ENCODE measurements at regions not wholly inside any gene's neighbourhood (a gene's known extent, or its start where the extent isn't known, plus 50 kb on each side); places are given as distances from the start of the nearest gene placed in this dataset.

DNA sequence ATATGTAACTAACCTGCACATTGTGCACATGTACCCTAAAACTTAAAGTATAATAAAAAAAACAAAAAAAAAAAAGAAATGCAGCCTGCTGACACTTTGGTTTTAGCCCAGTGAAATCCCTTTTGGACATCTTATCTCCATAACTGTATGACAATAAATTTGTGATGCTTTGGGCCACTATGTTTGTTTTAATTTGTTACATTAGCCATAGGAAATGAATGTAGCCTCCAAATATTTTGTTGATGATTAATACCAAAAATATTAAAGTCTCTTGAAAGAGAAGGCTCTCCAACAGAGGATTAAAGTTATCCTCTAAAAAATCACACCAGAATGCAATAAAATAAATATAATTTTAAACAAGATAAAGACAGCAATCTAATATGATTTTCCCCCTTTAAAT, 852.7 kb upstream of the SLIT2 start:
- TF ChIP-seq, protein P1, sequence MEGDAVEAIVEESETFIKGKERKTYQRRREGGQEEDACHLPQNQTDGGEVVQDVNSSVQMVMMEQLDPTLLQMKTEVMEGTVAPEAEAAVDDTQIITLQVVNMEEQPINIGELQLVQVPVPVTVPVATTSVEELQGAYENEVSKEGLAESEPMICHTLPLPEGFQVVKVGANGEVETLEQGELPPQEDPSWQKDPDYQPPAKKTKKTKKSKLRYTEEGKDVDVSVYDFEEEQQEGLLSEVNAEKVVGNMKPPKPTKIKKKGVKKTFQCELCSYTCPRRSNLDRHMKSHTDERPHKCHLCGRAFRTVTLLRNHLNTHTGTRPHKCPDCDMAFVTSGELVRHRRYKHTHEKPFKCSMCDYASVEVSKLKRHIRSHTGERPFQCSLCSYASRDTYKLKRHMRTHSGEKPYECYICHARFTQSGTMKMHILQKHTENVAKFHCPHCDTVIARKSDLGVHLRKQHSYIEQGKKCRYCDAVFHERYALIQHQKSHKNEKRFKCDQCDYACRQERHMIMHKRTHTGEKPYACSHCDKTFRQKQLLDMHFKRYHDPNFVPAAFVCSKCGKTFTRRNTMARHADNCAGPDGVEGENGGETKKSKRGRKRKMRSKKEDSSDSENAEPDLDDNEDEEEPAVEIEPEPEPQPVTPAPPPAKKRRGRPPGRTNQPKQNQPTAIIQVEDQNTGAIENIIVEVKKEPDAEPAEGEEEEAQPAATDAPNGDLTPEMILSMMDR (IDR thresholded peaks at IDR 0.05; ENCODE audit: low read depth, low read length) = no peak
- DNase-seq (ENCODE audit: extremely low read depth, low read depth) = no peak

DNA sequence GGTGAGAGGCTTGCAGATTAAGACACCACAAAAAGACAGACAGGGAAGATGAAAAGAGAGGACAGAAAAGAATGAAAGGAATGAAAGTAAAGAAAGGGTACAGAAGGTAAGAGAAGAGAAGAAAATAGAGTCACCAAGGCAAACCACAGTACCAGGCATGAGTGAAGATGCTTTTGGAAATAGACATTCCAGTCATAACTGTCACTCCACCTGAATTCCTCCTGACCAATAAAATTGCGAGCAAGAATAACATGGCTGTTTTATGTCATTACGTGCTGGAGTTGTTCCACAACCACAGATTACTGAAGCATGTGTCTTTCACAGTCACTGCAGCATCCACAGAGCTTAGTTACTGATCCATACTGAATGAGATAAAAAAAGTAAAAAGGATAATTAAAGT, 864.9 kb upstream of the SLIT2 start:
- no peak for DNase-seq (ENCODE audit: extremely low read depth, low read depth)
- TF ChIP-seq, protein P1 (IDR thresholded peaks at IDR 0.05; ENCODE audit: low read depth, low read length) = no peak

DNA sequence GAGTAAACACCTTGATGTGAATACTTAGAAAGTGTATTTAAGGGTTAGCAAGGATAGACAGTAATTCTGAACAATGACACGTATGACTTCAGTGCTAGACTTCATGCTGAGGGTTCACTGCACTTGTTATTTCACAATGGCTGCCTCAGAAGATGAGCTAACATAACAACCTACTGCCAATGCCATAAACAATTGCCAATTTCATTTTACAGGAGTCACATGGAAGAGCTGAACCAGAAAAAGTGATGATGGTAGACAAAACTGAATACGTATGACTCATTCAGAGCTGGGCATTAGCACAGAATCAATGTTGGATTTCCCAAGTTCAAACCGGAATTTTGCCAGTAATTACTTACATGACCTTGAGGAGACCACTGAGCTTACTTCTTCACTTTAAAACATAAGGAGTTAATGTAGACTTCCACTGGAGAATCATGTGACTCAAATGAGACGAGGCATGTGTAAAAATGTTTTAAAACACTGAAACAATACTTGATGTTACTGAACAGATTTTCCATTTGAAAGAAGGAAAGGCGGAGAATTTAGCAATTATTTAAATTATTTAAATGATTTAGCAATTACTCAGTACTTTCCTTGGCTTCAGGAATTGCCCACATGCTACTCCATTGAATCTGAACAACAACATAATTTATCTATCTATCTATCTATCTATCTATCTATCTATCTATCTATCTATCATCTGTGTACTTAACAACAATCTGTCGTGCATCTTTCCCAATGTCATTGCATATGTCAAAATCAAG, 868.5 kb upstream of the SLIT2 start:
- peak; percentile 87 for DNase-seq (ENCODE audit: extremely low read depth, low read depth)
- TF ChIP-seq, protein P1 (IDR thresholded peaks at IDR 0.05; ENCODE audit: low read depth, low read length) = no peak

DNA sequence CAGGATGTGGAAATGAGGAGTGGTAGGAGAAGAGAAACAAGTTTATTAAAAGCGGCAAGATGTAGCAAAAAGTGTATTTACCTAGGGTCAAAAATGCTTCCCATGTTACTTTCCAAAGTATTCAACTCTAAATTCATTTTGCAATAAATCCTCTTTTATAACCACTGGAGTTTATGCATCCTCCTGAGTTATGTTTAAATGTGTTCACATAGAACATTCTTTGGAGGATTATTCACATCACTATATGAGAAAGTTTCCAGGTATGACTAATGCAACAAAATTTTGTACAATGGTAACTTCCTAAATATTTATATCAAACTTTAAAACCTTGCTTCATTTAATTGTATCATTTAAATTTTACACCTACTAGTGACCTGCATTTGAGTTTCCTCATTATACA, 870.6 kb upstream of the SLIT2 start:
- DNase-seq (ENCODE audit: extremely low read depth, low read depth) = no peak
- TF ChIP-seq, protein P1 (IDR thresholded peaks at IDR 0.05; ENCODE audit: low read depth, low read length) = no peak

DNA sequence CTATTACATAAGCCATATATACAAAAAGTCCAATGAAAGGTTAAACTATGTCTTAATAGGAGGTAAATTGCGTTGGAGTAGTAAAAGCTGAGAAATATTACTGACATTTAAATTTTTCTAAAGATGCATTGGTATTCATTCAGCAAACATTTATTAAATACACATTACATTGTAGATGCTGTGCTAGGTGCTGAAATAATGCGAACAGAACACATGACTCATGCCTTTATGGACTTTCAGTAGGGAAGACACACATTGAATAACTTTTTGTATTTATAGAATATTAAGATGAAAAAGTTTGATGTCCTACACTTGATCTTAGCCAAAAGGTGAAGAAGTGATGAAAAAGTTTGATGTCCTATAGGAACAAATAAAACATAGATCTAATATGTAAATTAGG, 871.1 kb upstream of the SLIT2 start:
- no peak for DNase-seq (ENCODE audit: extremely low read depth, low read depth)
- TF ChIP-seq, protein P1 (IDR thresholded peaks at IDR 0.05; ENCODE audit: low read depth, low read length) = no peak

DNA sequence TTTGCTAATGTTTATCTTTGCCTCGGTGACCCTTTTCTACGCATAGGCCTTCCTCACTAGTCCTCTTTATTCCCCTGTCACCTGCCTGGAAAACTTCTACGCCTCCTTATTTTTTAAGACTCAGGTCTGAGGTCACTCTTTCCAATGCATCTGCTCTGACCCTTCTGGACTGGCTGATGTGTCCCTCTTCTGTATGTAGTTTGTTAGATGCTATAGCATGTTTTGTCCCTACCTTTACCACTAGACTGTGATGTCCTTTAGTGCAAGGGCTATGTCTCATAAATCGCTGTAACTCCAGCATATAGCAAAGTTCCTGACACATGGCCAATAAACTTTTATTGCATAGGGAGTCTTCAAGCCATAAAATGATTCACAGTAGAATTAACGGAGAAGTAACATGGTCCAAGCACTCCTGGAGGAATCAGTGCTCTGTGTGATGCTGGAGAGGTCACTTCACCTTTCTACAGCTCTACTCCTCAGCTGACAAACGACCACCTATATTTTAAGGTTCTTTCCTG, 872.5 kb upstream of the SLIT2 start:
- DNase-seq (ENCODE audit: extremely low read depth, low read depth) = no peak
- TF ChIP-seq, protein P1 (IDR thresholded peaks at IDR 0.05; ENCODE audit: low read depth, low read length) = no peak

DNA sequence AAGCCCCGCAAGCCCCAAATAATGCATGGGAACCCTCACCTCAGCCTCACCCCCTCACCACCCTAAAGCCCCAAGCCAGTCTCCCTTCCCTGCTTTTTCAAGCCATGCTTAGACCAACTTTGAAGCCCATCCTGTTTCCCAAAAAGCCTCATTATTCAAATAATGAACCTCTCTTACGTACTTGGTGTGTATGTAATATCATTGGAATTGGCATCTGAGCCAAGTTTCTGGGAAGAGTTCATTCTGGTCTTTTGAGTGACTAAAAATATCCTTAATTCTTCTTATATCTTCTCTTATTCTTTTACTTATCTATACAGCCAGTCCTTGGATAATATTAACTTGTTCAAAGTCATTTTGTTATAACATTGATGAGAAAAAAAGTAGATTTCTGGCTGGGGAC, 875.8 kb upstream of the SLIT2 start:
- DNase-seq (ENCODE audit: extremely low read depth, low read depth) = no peak
- TF ChIP-seq, protein P1 (IDR thresholded peaks at IDR 0.05; ENCODE audit: low read depth, low read length) = no peak

Measured in AG09319 (cell line).